Endodermal cell (in vitro differentiated cells): ENCODE measurements at regions not wholly inside any gene's neighbourhood (a gene's known extent, or its start where the extent isn't known, plus 50 kb on each side); places are given as distances from the start of the nearest gene placed in this dataset.
A peak's percentile ranks its signal among the peaks of the same experiment; 100 is the strongest.

Source experiments
- DNase-seq: peaks from one replicate; pipeline ENCODE4 v3.0.0-alpha.2; 2017
- H3K27ac ChIP-seq: 2 replicates; pipeline ENCODE4 v1.5.1; 2013; ENCODE audit warnings: mild to moderate bottlenecking, low read depth, low read length, moderate library complexity
- H3K27me3 ChIP-seq: 2 replicates; pipeline ENCODE4 v1.6.1; 2013; ENCODE audit warnings: mild to moderate bottlenecking, low read length, moderate library complexity; ENCODE audit not compliant: insufficient read depth, control insufficient read depth, poor library complexity, severe bottlenecking
- H3K36me3 ChIP-seq: 2 replicates; pipeline ENCODE4 v1.7.0; 2013; ENCODE audit warnings: mild to moderate bottlenecking, low read length, moderate library complexity; ENCODE audit not compliant: control insufficient read depth, insufficient read depth
- H3K4me1 ChIP-seq: one replicate; pipeline ENCODE4 v1.7.0; 2013; ENCODE audit warnings: low read length; ENCODE audit not compliant: control insufficient read depth, insufficient read depth
- H3K4me3 ChIP-seq: 2 replicates; pipeline ENCODE4 v1.5.1; 2013; ENCODE audit warnings: mild to moderate bottlenecking, low read length, moderate library complexity
- H3K9ac ChIP-seq: 2 replicates; pipeline ENCODE4 v1.6.1; 2013; ENCODE audit warnings: mild to moderate bottlenecking, low read length, moderate library complexity; ENCODE audit not compliant: poor library complexity, severe bottlenecking; ENCODE audit errors: extremely low read depth
- H3K9me3 ChIP-seq: 2 replicates; pipeline ENCODE4 v1.6.1; 2013; ENCODE audit warnings: mild to moderate bottlenecking, low read length, moderate library complexity; ENCODE audit not compliant: control insufficient read depth
- H3K27ac Mint-ChIP-seq: 2 replicates; pipeline ENCODE4 v1.8.0; 2020; ENCODE audit warnings: mixed read lengths
- H3K27me3 Mint-ChIP-seq: 2 replicates; pipeline ENCODE4 v1.8.0; 2021; ENCODE audit warnings: mild to moderate bottlenecking, mixed read lengths; ENCODE audit not compliant: insufficient read depth
- H3K36me3 Mint-ChIP-seq: 2 replicates; pipeline ENCODE4 v1.8.0; 2020; ENCODE audit warnings: low read depth, mixed read lengths
- H3K4me1 Mint-ChIP-seq: 2 replicates; pipeline ENCODE4 v1.8.0; 2020; ENCODE audit warnings: mixed read lengths
- H3K4me3 Mint-ChIP-seq: 2 replicates; pipeline ENCODE4 v1.8.0; 2020; ENCODE audit warnings: mild to moderate bottlenecking, moderate library complexity, mixed read lengths
- H3K9me3 Mint-ChIP-seq: 2 replicates; pipeline ENCODE4 v1.8.0; 2020; ENCODE audit warnings: mild to moderate bottlenecking, mixed read lengths
- WGBS, 2 experiments: methylation state at CpG; one replicate each; pipeline versions ENCODE4 v1.1.5 to v1.1.7; 2013; ENCODE audit warnings: missing lambda C conversion rate in 2 of 2, mixed read lengths in 1 of 2; ENCODE audit not compliant: insufficient coverage in 1 of 2, insufficient read length in 1 of 2; 5-methylcytosine and 5-hydroxymethylcytosine counted together
- TF ChIP-seq, protein P1 (sequence below): fragments of 200-600 bp; sonication (generic); conservative IDR thresholded peaks from 2 replicates; pipeline ENCODE4 v1.5.0; 2021; ENCODE audit warnings: antibody characterized with exemption, mild to moderate bottlenecking

DNA sequence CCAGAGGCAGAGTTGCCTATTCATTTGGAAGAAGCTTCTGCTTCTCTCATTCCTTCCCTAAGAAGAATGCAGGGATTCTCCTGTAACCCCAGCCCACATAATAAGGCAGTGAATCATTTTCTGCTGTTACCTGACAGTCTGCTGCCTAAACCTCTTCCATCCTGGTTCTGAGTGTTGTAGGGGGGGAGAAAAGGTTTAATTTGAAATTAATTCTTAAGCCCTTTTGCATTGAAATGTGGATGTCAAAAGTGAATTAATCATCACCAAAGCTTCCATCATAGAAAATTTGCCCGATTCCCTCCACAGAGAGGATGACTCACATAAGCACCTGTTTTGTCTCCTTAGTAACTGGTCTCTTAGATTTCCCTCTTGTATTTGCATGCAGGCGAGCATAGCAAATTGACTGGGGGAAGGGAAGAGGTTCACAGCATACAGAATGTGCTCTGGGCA lies 146.7 kb upstream of the FNDC3A start:
- H3K27me3 ChIP-seq = no peaks in the 10 kb centered on the region
- no peak overlapping the region for H3K9ac ChIP-seq
- Mint-ChIP-seq H3K4me1 (peaks cover 11% of the 10 kb centered on the region), H3K9me3 (peaks cover 39% of the 10 kb centered on the region), H3K36me3 (peaks cover under 1% of the 10 kb centered on the region), H3K4me3 (no peak overlapping the region), H3K27ac (peak overlapping the region; percentile 15), H3K27me3 (no peaks in the 10 kb centered on the region)
- H3K4me1 ChIP-seq = no peaks in the 10 kb centered on the region
- no peak overlapping the region for H3K4me3 ChIP-seq
- peak; percentile 49 for DNase-seq
- 70% methylated on average over 1 to 2 of the region's 2 CpGs for WGBS, 2 experiments
- H3K27ac ChIP-seq = no peak overlapping the region
- TF ChIP-seq, protein P1, sequence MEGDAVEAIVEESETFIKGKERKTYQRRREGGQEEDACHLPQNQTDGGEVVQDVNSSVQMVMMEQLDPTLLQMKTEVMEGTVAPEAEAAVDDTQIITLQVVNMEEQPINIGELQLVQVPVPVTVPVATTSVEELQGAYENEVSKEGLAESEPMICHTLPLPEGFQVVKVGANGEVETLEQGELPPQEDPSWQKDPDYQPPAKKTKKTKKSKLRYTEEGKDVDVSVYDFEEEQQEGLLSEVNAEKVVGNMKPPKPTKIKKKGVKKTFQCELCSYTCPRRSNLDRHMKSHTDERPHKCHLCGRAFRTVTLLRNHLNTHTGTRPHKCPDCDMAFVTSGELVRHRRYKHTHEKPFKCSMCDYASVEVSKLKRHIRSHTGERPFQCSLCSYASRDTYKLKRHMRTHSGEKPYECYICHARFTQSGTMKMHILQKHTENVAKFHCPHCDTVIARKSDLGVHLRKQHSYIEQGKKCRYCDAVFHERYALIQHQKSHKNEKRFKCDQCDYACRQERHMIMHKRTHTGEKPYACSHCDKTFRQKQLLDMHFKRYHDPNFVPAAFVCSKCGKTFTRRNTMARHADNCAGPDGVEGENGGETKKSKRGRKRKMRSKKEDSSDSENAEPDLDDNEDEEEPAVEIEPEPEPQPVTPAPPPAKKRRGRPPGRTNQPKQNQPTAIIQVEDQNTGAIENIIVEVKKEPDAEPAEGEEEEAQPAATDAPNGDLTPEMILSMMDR = no peak
- peaks cover 30% of the 10 kb centered on the region for H3K9me3 ChIP-seq
- H3K36me3 ChIP-seq = no peaks in the 10 kb centered on the region

GRCh38 chr13:48829536-48829935 lies 146.2 kb upstream of the FNDC3A start:
- no peak for DNase-seq
- H3K27me3 Mint-ChIP-seq = no peaks in the 10 kb centered on the region
- H3K27ac ChIP-seq = no peak overlapping the region
- TF ChIP-seq, protein P1 = no peak
- peaks cover 30% of the 10 kb centered on the region for H3K9me3 ChIP-seq
- H3K36me3 Mint-ChIP-seq = peaks cover 2% of the 10 kb centered on the region
- no peak overlapping the region for H3K4me3 ChIP-seq
- no peaks in the 10 kb centered on the region for H3K36me3 ChIP-seq
- H3K27ac Mint-ChIP-seq = peak overlapping the region; percentile 15
- H3K4me1 Mint-ChIP-seq = peaks cover 11% of the 10 kb centered on the region
- no peak overlapping the region for H3K9ac ChIP-seq
- H3K27me3 ChIP-seq = no peaks in the 10 kb centered on the region
- WGBS, 2 experiments = 82 to 88% methylated on average over 1 of the region's 1 CpG
- peaks cover 44% of the 10 kb centered on the region for H3K9me3 Mint-ChIP-seq
- no peak overlapping the region for H3K4me3 Mint-ChIP-seq
- H3K4me1 ChIP-seq = no peaks in the 10 kb centered on the region

DNA sequence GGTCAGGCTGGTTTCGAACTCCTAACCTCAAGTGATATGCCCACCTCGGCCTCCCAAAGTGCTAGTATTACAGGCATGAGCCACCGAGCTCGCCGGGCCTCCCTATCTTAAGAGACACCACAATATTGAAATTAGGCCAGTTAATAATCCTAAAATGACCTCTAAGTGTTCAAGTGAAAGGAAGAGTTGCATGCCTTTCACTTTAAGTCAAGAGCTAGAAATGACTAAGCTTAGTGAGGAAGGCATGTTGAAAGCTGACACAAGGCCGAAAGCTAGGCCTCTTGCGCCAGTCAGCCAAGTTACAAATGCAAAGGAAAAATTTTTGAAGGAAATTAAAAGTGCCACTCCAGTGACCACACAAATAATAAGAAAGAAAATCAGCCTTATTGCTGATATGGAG lies 144.5 kb upstream of the FNDC3A start:
- no peak for DNase-seq
- Mint-ChIP-seq H3K4me1 (peaks cover 11% of the 10 kb centered on the region), H3K27me3 (no peaks in the 10 kb centered on the region), H3K4me3 (no peak overlapping the region), H3K9me3 (peaks cover 58% of the 10 kb centered on the region), H3K27ac (no peak overlapping the region), H3K36me3 (peaks cover 8% of the 10 kb centered on the region)
- H3K36me3 ChIP-seq = no peaks in the 10 kb centered on the region
- H3K9me3 ChIP-seq = peaks cover 39% of the 10 kb centered on the region
- H3K27me3 ChIP-seq = no peaks in the 10 kb centered on the region
- H3K4me1 ChIP-seq = no peaks in the 10 kb centered on the region
- H3K9ac ChIP-seq = no peak overlapping the region
- TF ChIP-seq, protein P1 = no peak
- no peak overlapping the region for H3K4me3 ChIP-seq
- WGBS, 2 experiments = 87 to 94% methylated on average over 3 to 7 of the region's 7 CpGs
- H3K27ac ChIP-seq = no peak overlapping the region
